ENCODE measurements at regions not wholly inside any gene's neighbourhood (a gene's known extent, or its start where the extent isn't known, plus 50 kb on each side); places are given as distances from the start of the nearest gene placed in this dataset.
A peak's percentile ranks its signal among the peaks of the same experiment; 100 is the strongest.

GRCh38 chr6:144340541-144341371 is 55.6 kb downstream of the UTRN start:
- TF ChIP-seq, protein P1, sequence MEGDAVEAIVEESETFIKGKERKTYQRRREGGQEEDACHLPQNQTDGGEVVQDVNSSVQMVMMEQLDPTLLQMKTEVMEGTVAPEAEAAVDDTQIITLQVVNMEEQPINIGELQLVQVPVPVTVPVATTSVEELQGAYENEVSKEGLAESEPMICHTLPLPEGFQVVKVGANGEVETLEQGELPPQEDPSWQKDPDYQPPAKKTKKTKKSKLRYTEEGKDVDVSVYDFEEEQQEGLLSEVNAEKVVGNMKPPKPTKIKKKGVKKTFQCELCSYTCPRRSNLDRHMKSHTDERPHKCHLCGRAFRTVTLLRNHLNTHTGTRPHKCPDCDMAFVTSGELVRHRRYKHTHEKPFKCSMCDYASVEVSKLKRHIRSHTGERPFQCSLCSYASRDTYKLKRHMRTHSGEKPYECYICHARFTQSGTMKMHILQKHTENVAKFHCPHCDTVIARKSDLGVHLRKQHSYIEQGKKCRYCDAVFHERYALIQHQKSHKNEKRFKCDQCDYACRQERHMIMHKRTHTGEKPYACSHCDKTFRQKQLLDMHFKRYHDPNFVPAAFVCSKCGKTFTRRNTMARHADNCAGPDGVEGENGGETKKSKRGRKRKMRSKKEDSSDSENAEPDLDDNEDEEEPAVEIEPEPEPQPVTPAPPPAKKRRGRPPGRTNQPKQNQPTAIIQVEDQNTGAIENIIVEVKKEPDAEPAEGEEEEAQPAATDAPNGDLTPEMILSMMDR (IDR thresholded peaks at IDR 0.05; ENCODE audit: extremely low read depth, missing control alignments), result no peak
- no peak for DNase-seq (ENCODE audit: low spot score)

- no peak for DNase-seq (ENCODE audit: low spot score)
- TF ChIP-seq, protein P1 (IDR thresholded peaks at IDR 0.05; ENCODE audit: extremely low read depth, missing control alignments), result no peak
Observed at GRCh38 chr6:144341831-144342527, 56.8 kb downstream of the UTRN start.

GRCh38 chr6:144343701-144344428 is 58.7 kb downstream of the UTRN start:
- TF ChIP-seq, protein P1 (IDR thresholded peaks at IDR 0.05; ENCODE audit: extremely low read depth, missing control alignments), result no peak
- DNase-seq (ENCODE audit: low spot score), result peak; percentile 53

- TF ChIP-seq, protein P1 (IDR thresholded peaks at IDR 0.05; ENCODE audit: extremely low read depth, missing control alignments), result no peak
- DNase-seq (ENCODE audit: low spot score), result peak; percentile 32
Observed at GRCh38 chr6:144344646-144345045, 59.5 kb downstream of the UTRN start.

GRCh38 chr6:144345451-144345850 is 60.3 kb downstream of the UTRN start:
- no peak for DNase-seq (ENCODE audit: low spot score)

GRCh38 chr6:144346719-144347447 is 61.7 kb downstream of the UTRN start:
- DNase-seq (ENCODE audit: low spot score), result no peak
- TF ChIP-seq, protein P1 (IDR thresholded peaks at IDR 0.05; ENCODE audit: extremely low read depth, missing control alignments), result no peak

More at GRCh38 chr6:144345451-144345850, 60.3 kb downstream of the UTRN start:
- TF ChIP-seq, protein P1 (IDR thresholded peaks at IDR 0.05; ENCODE audit: extremely low read depth, missing control alignments), result no peak

Measured in GM20000 (cell line).